PC-3 (cell line): ENCODE measurements at regions not wholly inside any gene's neighbourhood (a gene's known extent, or its start where the extent isn't known, plus 50 kb on each side); places are given as distances from the start of the nearest gene placed in this dataset.

Experiments used
- ATAC-seq: fragments of 200-7000 bp; cut with Tn5 transposase; 2 replicates; pipeline ENCODE4 v1.9.1; 2020; ENCODE audit warnings: mild to moderate bottlenecking, moderate library complexity
- BruUV-seq: library from RNA; stranded (reverse); fragments of 400-500 nt; replicated peaks from 2 replicates; lab custom pipeline; 2021; lab: Mats Ljungman, UMichigan
- CTCF ChIA-PET: fragments of 300-600 bp; sonication (Branson Sonifier 250); formaldehyde crosslinking; loops from one replicate; lab custom pipeline; 2022; ENCODE audit warnings: antibody characterized with exemption; lab: Charles Lee
- POLR2A ChIA-PET: fragments of 300-600 bp; sonication (Branson Sonifier 250); formaldehyde crosslinking; loops from one replicate; lab custom pipeline; 2022; ENCODE audit warnings: antibody characterized with exemption; ENCODE audit not compliant: unreplicated experiment; lab: Charles Lee
- DNase-seq: peaks from one replicate; pipeline ENCODE4 v3.0.0-alpha.2; 2015
- H2AFZ ChIP-seq: fragments of 300-600 bp; sonication (generic); 2 replicates; pipeline ENCODE4 v1.6.0; 2016; ENCODE audit warnings: antibody characterized with exemption, low read length
- H3F3A ChIP-seq: fragments of 300-600 bp; sonication (generic); one replicate; pipeline ENCODE4 v1.6.0; 2017; ENCODE audit warnings: antibody characterized with exemption, low read length, control low read depth, mild to moderate bottlenecking; ENCODE audit not compliant: unreplicated experiment
- H3K27ac ChIP-seq: fragments of 300-600 bp; sonication (generic); 2 replicates; pipeline ENCODE4 v1.5.1; 2016; ENCODE audit warnings: mild to moderate bottlenecking, low read length
- H3K27me3 ChIP-seq: fragments of 300-600 bp; sonication (generic); 2 replicates; pipeline ENCODE4 v1.6.1; 2016; ENCODE audit warnings: low read length, mixed read lengths
- H3K36me3 ChIP-seq: fragments of 300-600 bp; sonication (generic); 2 replicates; pipeline ENCODE4 v1.6.1; 2016; ENCODE audit warnings: low read depth, mixed run types, low read length, mixed read lengths
- H3K4me1 ChIP-seq: fragments of 300-600 bp; sonication (generic); 2 replicates; pipeline ENCODE4 v1.5.1; 2016; ENCODE audit warnings: low read length; ENCODE audit not compliant: insufficient read depth
- H3K4me2 ChIP-seq: fragments of 300-600 bp; sonication (generic); 2 replicates; pipeline ENCODE4 v1.6.0; 2016; ENCODE audit warnings: low read length
- H3K4me3 ChIP-seq: fragments of 300-600 bp; sonication (generic); 2 replicates; pipeline ENCODE4 v1.5.1; 2016; ENCODE audit warnings: mild to moderate bottlenecking, low read length, mixed read lengths
- H3K79me2 ChIP-seq: fragments of 300-600 bp; sonication (generic); 2 replicates; pipeline ENCODE4 v1.6.1; 2017; ENCODE audit warnings: low read length, mixed read lengths
- H3K9ac ChIP-seq: fragments of 300-600 bp; sonication (generic); 2 replicates; pipeline ENCODE4 v1.6.0; 2016; ENCODE audit warnings: mild to moderate bottlenecking, low read length
- H3K9me2 ChIP-seq: fragments of 300-600 bp; sonication (generic); replicated peaks from 2 replicates; pipeline ENCODE4 v1.6.1; 2016; ENCODE audit warnings: mixed run types, low read length, mixed read lengths
- H3K9me3 ChIP-seq: fragments of 300-600 bp; sonication (generic); 2 replicates; pipeline ENCODE4 v1.6.1; 2016; ENCODE audit warnings: low read length, mixed read lengths
- H4K20me1 ChIP-seq: fragments of 300-600 bp; sonication (generic); 2 replicates; pipeline ENCODE4 v1.6.1; 2016; ENCODE audit warnings: low read length, mixed read lengths
- EZH2 ChIP-seq: fragments of 300-600 bp; sonication (generic); IDR thresholded peaks from one replicate; pipeline ENCODE4 v1.6.1; 2017; ENCODE audit warnings: antibody characterized with exemption, mild to moderate bottlenecking, low read length; ENCODE audit not compliant: unreplicated experiment
- EZH2phosphoT487 ChIP-seq: fragments of 300-600 bp; sonication (generic); IDR thresholded peaks from 2 replicates; pipeline ENCODE4 v1.6.1; 2018; ENCODE audit warnings: mild to moderate bottlenecking, antibody characterized with exemption, low read length, borderline replicate concordance
- intact Hi-C: fragments of 100-400 bp; cut with micrococcal nuclease; formaldehyde crosslinking; loops from 2 replicates; pipeline ENCODE4 v1.9.0; 2023
- TF ChIP-seq, protein P1 (sequence below): fragments of 300-600 bp; sonication (generic); conservative IDR thresholded peaks from 2 replicates; pipeline ENCODE4 v1.5.1; 2017; ENCODE audit warnings: antibody characterized with exemption, low read depth, mild to moderate bottlenecking, low read length

DNA sequence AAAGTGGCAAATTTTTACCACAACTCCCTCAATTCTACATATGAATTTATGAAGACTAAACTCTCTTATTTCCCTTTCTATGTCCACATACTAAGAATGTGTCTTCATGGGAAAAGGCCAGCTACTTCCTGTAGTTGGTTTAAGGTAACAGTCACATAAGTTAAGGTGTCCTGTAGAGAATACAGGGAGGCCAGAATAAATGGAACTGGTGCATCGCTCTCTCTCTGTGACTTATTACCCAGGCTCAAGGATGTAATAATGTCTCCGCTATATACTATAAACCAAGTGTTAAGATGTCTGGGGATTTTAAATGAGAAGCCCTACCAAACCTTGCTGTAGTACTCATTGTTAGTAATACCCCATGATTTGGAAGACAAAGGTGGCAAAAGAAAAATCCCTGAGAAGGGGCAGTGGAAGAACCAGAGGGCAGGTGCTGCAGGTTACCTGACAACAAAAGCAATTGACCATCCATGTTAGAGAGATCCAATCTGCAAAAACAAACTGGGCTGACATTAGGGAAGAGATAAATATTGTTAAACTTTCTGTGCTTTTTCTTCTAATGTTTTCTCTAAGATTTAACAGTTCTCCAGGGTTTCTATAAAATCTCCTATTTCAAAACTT, 372.8 kb downstream of the TMX3 start:
- no peak for ATAC-seq
- no peak for TF ChIP-seq EZH2
- no peak for TF ChIP-seq EZH2phosphoT487
- TF ChIP-seq, protein P1, sequence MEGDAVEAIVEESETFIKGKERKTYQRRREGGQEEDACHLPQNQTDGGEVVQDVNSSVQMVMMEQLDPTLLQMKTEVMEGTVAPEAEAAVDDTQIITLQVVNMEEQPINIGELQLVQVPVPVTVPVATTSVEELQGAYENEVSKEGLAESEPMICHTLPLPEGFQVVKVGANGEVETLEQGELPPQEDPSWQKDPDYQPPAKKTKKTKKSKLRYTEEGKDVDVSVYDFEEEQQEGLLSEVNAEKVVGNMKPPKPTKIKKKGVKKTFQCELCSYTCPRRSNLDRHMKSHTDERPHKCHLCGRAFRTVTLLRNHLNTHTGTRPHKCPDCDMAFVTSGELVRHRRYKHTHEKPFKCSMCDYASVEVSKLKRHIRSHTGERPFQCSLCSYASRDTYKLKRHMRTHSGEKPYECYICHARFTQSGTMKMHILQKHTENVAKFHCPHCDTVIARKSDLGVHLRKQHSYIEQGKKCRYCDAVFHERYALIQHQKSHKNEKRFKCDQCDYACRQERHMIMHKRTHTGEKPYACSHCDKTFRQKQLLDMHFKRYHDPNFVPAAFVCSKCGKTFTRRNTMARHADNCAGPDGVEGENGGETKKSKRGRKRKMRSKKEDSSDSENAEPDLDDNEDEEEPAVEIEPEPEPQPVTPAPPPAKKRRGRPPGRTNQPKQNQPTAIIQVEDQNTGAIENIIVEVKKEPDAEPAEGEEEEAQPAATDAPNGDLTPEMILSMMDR: no peak
- BruUV-seq: no TSS peak

DNA sequence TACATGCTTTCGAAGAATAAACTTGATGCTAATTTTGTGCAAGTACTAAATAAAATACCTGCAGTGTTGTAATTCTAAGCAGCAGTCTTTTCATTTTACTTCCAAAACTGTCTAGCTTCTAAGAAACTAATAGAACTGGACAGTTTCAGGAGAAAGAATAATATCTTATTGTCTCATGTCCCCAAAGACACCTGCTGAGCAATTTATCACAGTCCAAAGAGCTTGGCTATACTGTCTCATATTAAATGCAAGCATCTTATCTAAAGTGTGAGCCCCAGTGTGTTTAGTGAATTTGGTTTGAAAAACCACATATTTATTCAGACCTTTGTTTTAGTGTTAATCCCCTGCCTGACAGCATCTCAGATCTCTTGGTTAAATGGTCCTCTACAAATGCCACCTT, 374.3 kb downstream of the TMX3 start:
- Histone ChIP-seq H3K79me2 (no peaks in the 10 kb centered on the region), H3K9ac (no peak overlapping the region), H3K27me3 (no peaks in the 10 kb centered on the region), H3K4me2 (no peak overlapping the region), H3K36me3 (no peaks in the 10 kb centered on the region), H4K20me1 (no peaks in the 10 kb centered on the region), H3F3A (no peaks in the 10 kb centered on the region), H3K27ac (no peak overlapping the region), H3K9me2 (no peaks in the 10 kb centered on the region), H3K9me3 (no peaks in the 10 kb centered on the region), H3K4me1 (no peaks in the 10 kb centered on the region), H2AFZ (no peak overlapping the region), H3K4me3 (no peak overlapping the region)
- ATAC-seq (no peak), DNase-seq (no peak)
- no TSS peak for BruUV-seq
- POLR2A ChIA-PET: no interaction called here
- TF ChIP-seq, protein P1: no peak
- no peak for TF ChIP-seq EZH2
- TF ChIP-seq EZH2phosphoT487: no peak
- intact Hi-C loops: no loop called here
- CTCF ChIA-PET: no interaction called here

More for the DNA sequence above, 372.8 kb downstream of the TMX3 start:
- Histone ChIP-seq H3K27ac (no peak overlapping the region), H3K4me3 (no peak overlapping the region), H3K27me3 (no peaks in the 10 kb centered on the region), H3K36me3 (no peaks in the 10 kb centered on the region), H3K9me2 (no peaks in the 10 kb centered on the region), H3K9me3 (no peaks in the 10 kb centered on the region), H3K4me1 (no peaks in the 10 kb centered on the region), H3K4me2 (no peak overlapping the region), H4K20me1 (no peaks in the 10 kb centered on the region), H3K79me2 (no peaks in the 10 kb centered on the region), H3F3A (no peaks in the 10 kb centered on the region), H2AFZ (no peak overlapping the region), H3K9ac (no peak overlapping the region)
- intact Hi-C loops: no loop called here
- POLR2A ChIA-PET: no interaction called here
- no peak for DNase-seq
- CTCF ChIA-PET: no interaction called here

DNA sequence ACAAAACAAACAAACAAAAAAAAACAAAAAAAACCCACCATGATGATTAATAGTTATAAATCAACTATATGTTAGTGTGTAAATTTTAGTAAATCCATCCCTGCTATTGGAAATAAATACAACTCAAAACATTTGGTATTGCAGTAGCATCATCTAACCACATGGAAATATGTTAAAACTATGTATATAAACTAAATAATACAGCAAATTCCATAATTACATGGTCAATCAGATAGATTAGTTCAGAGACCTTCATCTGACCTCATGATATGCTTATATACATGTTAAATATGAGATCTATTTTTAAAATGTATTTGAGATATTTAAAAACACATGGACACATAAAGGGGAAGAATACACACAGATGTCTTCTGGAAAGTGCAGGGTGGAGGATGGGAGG, 384.2 kb downstream of the TMX3 start:
- BruUV-seq: no TSS peak
- CTCF ChIA-PET: no interaction called here

More for the DNA sequence above, 384.2 kb downstream of the TMX3 start:
- H3K9ac ChIP-seq: no peak overlapping the region
- H3K4me3 ChIP-seq: no peak overlapping the region
- H3F3A ChIP-seq: no peaks in the 10 kb centered on the region
- H4K20me1 ChIP-seq: no peaks in the 10 kb centered on the region
- intact Hi-C loops: no loop called here
- no peaks in the 10 kb centered on the region for H3K4me1 ChIP-seq
- no peaks in the 10 kb centered on the region for H3K9me3 ChIP-seq
- H3K79me2 ChIP-seq: no peaks in the 10 kb centered on the region
- H3K9me2 ChIP-seq: no peaks in the 10 kb centered on the region
- no peak overlapping the region for H3K4me2 ChIP-seq
- TF ChIP-seq, protein P1: 0 out of 2 replicates have a peak, but pooled peaks have one; percentile 13
- TF ChIP-seq EZH2: no peak
- H3K27ac ChIP-seq: no peak overlapping the region
- H3K36me3 ChIP-seq: no peaks in the 10 kb centered on the region
- POLR2A ChIA-PET: no interaction called here
- ATAC-seq (no peak), DNase-seq (no peak)
- H2AFZ ChIP-seq: no peak overlapping the region
- no peaks in the 10 kb centered on the region for H3K27me3 ChIP-seq
